Dedifferentiated amniotic fluid mesenchymal stem cell (primary cell): ENCODE measurements at regions not wholly inside any gene's neighbourhood (a gene's known extent, or its start where the extent isn't known, plus 50 kb on each side); places are given as distances from the start of the nearest gene placed in this dataset.
"Not testable (repeated sequence)": the region's sequence is repeated elsewhere in the genome, so short reads cannot be mapped to it uniquely, and the experiment has no call there.

Source experiments
- DNase-seq: peaks from one replicate; pipeline ENCODE4 v3.0.0-alpha.2; 2016; ENCODE audit errors: extremely low spot score

- DNase-seq, result not testable (repeated sequence)
These were observed 62.8 kb downstream of the RPS24 start for GRCh38 chr10:78096486-78096885.

DNA sequence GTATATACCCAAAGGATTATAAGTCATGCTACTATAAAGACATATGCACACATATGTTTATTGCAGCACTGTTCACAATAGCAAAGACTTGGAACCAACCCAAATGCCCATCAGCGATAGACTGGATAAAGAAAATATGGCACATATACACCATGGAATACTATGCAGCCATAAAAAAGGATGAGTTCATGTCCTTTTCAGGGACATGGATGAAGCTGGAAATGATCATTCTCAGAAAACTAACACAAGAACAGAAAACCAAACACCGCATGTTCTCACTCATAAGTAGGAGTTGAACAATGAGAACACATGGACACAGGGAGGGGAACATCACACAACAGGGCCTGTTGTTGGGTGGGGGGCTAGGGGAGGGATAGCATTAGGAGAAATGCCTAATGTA lies 68.9 kb downstream of the RPS24 start:
- not testable (repeated sequence) for DNase-seq

GRCh38 chr10:78109210-78109609 lies 75.5 kb downstream of the RPS24 start:
- DNase-seq, result no peak

GRCh38 chr10:78115135-78115853 lies 81.6 kb downstream of the RPS24 start:
- no peak for DNase-seq

DNA sequence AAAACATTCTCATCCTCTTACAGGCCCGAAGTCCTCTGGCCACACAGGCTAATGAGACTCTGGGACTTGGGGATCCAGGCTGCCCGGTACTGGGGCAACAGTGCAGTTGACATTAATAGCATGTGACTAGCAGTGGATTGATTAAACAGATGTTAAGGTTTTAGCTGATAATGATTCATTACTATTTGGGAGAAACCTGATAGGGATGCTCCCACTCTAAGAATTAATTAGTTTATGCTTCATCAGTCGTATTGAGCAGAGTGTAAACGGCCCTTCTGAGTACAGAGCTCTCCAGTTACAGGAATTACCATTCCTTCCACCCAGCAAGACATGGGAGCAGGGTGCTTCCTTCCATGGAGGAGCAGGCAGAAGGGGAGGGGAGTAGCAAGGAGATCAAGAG lies 82.7 kb downstream of the RPS24 start:
- no peak for DNase-seq

GRCh38 chr10:78118591-78118990 lies 84.9 kb downstream of the RPS24 start:
- no peak for DNase-seq

DNA sequence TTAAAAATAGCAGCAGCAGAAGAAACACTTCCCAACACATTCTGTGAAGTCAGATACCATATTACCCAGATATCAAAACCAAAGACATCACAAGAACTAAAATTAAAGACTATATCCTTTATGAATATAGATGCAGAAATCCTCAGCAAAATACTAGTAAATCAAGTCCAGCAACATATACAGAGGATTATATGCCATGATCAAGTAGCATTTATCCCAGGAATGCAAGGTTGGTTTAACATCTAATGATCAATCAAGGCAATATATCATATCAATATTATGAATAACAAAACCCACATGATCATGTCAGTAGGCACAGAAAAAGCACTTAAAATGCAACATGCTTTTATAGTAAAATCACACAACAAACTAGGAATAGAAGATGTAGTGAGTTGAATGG lies 88.1 kb downstream of the RPS24 start:
- no peak for DNase-seq

DNA sequence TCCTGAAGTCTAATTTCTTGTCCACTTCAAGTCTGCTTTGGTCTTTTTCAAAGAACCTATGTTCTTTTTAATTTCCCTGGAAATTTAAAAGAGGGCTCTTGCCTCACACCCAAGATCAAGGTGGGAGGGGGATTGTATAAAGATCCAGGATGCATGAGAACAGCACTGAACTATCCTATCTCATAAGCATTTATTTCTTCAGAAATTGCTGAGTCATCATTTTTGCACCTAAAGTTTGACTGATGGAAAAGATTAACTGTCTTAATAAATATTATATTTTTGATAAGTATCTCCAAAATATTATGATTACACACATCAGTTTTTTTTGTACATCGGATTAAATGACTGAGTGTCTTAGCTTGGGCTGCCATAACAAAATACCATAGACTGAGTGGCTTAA lies 90.5 kb downstream of the RPS24 start:
- no peak for DNase-seq

DNA sequence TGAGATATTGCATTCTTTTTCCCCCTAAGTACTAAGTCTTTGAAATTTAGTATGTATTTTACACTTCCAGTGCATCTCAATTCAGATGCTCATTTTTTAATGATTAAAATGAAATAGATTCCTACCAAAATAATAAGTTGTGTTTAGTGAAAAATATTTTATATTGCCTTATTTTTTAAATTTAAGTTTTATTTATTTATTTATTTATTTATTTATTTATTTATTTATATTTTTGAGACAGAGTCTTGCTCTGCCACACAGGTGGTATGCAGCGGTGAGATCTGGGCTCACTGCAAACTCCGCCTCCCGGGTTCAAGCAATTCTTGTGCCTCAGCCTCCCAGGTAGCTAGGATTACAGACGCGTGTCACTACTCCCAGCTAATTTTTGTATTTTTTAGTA lies 95.5 kb downstream of the RPS24 start:
- no peak for DNase-seq

DNA sequence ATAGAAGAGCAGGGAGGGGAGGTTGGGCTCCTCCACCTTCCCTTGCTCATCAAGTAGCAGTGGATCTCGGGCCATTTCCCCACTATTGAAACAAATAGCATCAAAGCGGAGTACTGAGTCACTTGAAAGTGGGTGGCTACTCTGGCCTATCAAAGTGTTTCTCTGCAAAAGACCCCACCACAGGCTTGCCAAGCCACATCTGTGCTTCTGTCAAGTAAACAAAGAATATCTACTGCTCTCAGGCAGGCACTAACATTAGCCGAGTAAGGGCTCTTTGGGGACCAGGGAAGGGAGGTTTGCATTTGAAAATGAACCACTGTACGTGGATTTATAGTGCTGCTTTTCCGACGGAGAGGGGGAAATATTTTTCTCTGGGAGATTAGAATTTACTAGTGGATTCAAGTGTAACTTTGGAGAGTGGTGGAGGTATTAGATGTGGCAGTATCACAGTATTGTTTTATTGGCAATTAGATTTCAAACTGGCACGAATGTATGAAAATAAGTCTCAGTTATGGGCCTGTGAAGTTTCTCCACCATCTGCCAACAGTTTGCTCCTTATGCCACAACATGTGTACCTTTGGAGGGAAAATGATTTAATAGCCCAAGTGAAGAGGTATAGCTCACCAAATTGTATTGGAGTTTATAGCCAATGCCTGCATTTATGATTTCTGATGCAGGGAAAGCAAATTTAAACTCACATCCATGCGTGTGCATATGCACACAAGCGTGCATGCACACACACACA lies 97.5 kb downstream of the RPS24 start:
- DNase-seq, result no peak

DNA sequence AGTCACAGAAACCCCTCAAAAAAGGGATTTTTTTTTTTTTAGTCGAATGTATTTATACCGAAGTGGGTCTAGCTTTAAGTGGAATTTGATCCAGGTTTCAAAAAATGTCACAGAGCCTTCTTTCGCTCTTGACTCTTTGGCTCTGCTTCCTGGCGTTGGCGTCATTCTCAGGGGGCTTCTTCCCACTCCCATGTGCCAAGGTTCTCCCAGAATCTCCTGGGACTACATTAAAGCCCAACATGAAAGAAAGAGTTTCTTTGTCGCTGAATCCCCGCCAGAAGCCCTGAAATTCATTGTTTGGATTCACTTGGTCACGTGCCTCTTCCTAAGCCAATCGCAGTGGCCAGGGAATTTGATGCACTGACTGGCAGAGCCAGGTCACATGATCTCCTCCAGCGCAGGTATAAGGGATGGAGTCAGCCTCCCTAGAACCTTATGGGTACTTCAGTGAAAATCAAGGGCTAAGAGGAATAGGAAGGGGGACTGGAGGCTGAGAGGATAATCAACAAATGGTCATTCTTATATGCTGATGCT lies 101.2 kb downstream of the RPS24 start:
- DNase-seq, result no peak

DNA sequence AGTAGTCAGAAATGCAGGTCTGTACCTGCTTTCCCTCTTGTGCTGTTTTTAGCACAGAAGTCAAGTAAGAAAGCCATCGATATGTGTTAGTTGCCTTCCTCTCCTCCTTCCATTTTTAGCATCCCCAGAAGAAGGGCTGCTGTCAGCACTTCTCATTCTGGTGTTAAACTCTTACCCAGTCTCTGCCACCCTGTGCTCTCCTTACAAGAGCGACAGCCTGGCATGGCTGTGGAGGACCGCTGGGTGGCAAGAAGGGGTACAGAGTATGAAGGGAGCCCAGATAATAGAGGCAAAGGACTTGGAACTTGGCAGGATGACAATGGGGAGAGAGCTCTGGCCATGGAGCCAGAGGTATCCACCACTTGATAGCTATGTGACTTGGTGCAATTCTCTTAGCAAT lies 103.5 kb downstream of the RPS24 start:
- DNase-seq, result no peak

DNA sequence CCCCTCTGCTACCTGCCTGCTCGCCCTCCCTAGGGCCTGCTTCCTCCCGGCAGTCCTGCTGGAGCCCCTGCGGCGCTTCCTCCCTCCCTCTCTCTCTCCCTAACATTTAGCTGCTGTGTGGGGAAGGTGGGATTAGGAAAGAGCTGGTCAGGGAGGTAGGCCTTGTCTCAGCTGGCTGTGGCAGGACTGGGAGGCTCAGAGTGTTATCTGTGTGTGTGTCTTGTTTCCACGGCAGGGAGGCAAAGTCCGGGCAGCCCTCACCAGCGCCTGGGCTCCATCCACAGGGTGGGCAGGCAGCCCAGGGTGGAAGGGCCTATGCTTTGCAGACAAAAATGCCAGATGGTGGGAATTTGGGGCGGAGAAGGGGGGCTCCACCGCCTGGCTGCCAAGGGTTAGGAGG lies 105.7 kb downstream of the RPS24 start:
- DNase-seq, result no peak

DNA sequence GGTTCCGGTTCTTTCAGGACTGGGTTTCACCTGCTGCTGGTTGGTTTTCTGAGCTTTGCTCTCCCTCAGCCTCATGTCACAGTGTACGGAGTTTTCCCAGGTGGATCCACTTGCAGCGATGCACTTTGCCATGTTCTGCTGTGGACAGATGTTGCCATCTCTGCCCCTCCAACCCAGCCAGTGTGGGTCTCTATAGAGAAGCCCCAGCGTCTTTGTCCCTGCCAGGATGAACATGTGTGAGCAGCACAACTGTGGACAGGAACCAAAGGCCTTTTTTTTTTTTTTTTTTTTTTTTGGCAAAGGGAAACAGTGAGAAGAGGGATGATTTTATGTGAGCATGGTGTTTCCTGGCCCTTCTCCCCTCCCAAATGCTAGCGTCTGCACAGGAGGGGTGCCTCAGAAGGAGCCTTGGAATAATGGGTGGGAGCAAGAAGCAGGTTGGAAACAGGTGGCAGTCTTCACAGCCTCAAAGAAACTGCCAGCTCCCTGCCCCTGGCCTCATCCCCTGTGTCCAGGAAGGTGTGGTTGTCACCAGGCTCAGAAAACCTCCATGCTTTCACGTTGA lies 106.5 kb downstream of the RPS24 start:
- DNase-seq, result no peak

GRCh38 chr10:78143576-78143975 lies 109.9 kb downstream of the RPS24 start:
- no peak for DNase-seq

DNA sequence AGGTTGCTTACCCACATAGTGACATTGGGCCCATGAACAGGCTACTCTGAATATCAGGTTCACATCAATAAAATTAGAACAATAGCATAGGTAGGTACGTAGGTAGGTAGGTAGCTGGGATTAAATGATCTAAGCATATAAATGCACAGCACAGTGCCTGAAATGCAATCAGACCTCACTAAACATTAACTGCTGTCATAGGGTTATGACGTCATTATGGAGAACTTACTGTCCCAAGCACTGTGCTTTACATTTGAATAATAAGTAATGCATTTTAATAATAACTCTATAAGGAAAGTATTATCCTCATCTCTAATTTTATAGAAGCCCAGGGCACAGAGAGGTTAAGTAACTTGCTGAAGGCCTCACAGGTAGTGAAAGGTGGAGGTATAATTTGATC lies 112.5 kb downstream of the RPS24 start:
- no peak for DNase-seq

- DNase-seq, result no peak
These were observed 113.5 kb downstream of the RPS24 start for GRCh38 chr10:78147202-78147601.

- no peak for DNase-seq
These were observed 114.7 kb downstream of the RPS24 start for GRCh38 chr10:78148216-78148960.

DNA sequence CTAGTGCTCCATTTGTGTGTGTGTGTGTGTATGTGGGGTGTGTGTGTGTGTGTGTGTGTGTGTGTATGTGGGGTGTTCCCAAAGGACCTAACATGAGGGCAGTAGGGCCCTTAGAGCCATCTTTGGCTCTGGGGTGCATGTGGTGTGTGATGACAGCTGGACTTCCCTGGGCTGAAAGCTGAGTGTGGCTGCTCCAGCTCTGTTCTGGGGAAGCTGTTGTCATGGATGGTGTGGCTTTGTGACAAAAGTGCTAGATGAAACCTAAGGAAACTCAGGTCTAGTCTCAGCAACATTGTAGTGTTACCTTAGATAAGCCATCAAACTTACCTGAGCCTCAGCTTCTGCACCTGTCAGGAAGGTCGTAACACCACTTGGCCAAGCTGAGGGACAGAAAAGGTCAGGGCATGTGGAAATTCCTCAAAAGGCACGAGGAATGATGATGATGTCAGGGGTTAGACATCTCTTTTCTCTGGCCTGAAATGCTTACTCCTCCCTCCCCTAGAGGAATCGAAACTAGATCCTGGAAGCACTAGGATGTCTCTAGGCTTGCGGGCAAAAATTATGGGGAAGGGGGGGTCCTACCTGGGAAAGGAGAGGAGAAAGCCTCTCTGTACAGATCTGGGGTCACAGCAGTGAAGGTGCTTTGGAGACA lies 115.4 kb downstream of the RPS24 start:
- no peak for DNase-seq

DNA sequence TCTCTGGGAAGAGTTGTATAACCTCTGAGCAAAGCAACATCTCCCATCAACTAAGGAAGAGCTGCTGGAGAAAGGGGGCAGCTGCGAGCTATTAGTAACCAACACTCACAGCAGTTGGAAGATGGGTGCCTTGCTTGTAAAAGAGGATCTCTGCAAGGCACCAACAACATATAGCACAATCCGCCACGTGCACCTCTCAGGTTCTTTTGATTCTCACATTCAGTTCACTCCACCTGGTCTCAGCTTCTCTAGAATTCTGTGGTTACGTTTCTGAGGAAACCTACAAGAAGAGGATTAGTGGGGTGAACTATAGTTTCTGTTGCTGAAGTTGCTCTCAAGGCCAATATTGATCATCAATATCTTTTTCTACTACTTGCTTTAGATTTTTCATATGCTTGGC lies 117.1 kb downstream of the RPS24 start:
- no peak for DNase-seq

DNA sequence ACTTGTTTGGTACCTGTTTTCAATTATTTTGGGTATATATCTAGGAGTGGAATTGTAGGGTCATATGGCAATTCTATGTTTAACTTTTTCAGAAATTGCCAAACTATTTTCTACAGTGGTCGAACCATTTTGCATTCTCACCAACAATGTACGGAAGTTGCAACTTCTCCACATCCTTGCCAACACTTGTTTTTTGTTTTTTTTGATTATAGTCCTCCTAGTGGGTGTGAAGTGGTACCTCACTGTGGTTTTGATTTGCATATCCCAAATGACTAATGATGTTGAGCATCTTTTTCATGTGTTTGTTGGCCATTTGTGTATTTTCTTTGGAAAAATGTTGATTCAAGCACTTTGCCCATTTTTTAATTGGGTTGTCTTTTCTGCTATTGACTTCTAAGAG lies 122.1 kb downstream of the RPS24 start:
- DNase-seq, result no peak

DNA sequence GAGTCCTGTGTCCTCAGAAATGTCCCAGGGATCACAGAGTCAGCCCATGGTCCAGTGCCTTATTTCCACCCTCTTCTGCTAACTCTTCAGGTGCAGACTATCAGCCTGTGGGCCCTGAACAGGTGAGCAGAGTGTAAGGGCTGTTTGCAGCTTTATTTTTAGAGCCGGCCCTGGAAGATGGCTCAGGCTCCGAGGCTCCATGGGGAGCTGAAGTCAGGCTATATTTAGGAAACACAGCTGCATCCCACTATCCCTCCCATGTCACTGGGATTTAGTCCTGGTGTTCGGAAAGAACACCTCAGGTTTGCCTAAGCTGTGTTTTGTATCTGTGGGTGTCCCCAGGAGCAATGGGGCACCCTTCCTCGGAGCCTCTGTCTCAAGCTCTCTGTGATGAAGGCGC lies 126.9 kb downstream of the RPS24 start:
- no peak for DNase-seq
